Stimulated activated CD4-positive, alpha-beta T cell treated with anti-CD3 and anti-CD28 coated beads, TNF-alpha, amount 100 ng/mL, for 1 hour (primary cell): ENCODE measurements at regions not wholly inside any gene's neighbourhood (a gene's known extent, or its start where the extent isn't known, plus 50 kb on each side); places are given as distances from the start of the nearest gene placed in this dataset.

Experiments
- DNase-seq, 3 donors: peaks; one replicate each; pipeline ENCODE4 v3.0.0-alpha.2; 2020; ENCODE audit warnings: low read depth in 3 of 3, low spot score in 1 of 3

DNA sequence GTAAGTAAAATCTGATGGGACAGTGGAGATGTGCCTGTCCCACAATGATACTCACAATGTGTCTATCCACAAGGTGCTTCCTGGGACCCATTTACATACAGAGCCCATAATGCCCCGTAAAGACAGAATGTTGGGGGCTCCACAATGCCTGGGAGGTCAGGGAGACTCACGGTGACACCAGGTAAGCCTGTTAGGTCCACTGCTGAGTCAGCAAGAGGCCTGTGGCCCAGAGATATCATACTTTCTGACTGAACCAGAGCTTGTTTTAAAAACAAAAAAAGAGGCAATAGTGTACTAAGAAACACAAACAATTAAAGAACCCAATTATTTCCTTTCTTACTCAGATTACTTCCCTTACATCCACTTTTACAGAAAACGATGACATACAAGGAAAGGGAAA is 771.1 kb upstream of the ID2 start:
- no peak for DNase-seq

DNA sequence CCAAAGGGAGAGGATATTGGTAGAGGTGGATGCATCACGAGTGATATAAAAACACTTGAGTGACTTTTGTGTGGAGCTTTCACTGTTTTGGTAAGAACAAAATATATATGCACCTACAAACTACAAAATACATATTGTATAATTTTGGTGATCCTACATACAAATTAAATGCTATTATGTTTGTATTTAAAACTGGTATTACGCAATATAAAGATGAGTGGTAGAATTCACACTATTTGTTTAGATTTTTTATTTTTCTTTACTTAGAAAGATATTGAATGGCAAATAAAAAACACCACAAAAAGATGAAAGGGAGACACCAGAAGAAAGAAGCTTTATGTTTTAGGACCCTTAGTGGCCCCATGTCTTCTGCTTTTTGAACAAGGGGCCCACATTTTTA is 770.7 kb upstream of the ID2 start:
- no peak for DNase-seq

DNA sequence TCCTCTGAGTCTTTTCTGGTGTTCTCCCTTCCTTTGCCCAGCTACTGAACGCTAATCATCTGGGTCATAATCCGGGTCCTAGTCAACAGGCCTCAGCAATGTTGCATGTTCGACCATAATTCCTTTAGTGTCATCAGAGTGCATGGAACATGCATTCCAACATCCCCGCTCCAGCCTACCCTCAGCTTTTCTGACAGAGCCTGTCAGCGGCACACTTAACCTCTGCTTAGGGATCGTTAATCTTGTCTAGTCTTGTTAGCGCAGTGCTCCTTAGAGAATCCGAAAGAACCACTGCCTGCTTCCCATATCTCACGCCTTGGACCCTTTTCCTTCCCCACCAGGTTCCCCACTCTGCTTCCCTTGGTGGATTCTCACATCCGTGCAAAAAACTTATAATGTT is 767.9 kb upstream of the ID2 start:
- no peak for DNase-seq

DNA sequence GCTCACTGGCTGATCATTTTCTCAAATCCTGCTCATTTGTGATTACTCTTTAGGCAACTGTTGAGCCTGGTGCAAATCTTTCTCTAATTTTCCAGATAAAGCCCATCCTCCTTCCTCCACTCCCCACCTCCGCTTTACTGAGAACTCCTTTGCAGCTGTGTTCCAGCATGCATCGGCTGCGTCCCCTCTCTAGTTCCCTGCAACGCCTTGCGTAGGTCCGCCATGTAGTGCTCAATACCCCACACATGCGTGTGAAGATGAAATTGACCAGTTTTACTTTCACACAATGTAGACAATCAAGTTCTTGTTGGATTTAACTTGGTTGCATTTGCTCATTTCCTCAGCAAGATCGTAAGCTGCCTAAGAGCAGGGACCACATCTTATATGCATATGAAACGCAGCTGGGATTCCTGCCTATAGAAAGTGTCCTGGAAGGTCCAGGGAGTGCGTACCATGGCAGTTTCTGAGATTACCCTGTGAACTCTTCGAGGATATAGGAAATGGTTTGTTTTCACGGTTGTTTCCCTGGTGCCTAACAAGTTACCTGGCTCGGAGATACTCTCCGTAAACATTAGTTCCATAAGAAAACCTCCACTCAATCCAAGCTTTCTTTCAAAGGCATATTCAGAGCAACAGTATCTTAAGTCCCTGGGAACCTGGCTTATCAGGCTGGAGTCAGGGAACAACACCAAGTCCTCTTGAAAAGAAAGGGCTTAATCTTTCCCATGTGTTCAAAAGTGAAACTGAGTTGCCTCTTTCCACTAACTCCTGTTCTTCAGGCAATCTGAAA is 766.4 kb upstream of the ID2 start:
- no peak for DNase-seq

DNA sequence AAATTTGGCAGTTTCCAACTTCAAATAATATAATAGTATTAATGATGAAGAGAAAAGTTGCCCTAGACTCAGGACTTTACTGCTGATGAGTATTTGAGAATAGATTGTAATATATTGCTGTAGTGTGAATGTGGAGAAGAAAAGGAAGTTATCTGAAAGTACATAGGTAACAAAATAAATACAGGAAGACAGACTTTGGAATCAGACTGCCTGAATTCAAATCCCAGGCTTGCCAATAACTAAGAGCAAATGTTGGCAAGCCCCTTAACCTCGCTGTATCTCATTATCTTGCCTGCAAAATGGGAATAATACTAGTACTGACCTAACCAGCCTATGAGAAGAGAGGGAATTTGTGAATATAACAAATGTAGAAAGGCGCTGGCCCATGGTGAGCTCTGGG is 765.2 kb upstream of the ID2 start:
- no peak for DNase-seq

DNA sequence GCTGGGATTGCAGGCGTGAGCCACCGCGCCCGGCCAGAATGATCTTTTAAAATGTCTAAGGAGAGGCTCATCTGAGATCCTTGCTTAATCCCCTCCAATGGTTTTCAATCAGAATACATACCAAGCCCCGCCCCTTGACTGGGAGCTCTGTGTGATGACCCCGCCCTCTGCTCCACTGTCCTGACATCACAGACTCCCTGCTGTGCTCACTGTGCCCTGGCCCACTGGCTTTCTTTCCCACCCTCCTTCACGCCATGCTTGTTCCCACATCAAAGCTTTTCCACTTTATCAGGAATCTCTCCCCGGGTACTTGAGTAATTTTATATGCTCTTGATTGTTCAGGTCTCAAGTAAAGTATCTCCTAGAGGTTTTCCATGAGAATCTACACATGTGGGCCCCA is 762.3 kb upstream of the ID2 start:
- no peak for DNase-seq

DNA sequence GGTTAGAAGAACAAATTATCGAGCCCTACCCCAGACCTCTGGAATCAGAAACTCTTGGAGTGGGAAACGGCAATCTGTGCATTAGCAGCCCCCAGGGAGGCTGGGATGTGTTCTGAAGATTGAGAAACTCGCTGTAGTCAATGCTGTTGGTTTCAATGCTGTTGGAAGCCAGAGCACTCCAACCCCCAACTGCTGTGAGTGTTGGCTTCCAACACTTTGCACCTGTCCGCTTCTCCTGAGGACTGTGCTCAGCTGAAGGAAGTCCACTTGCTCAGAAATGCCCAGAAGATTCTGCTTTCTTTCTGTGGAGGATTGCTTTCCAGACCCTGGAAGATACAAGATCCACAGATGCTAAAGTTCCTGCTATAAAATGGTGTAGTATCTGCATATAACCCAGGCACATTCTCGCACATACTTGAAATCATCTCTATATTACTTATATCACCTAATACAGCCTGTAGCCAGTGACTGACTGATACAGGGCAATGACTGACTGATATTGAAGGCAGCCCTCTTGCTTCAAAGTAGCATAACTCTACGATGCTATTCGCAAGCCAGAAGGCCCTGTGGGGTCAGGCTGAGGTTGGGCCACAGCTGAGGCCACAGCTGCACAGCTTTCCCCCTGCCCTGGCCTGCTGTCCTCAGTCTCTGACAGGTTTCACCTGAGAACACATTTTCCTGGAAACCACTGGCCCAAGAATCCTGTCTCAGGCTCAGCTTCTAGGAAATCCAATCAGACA is 757.7 kb upstream of the ID2 start:
- no peak for DNase-seq

DNA sequence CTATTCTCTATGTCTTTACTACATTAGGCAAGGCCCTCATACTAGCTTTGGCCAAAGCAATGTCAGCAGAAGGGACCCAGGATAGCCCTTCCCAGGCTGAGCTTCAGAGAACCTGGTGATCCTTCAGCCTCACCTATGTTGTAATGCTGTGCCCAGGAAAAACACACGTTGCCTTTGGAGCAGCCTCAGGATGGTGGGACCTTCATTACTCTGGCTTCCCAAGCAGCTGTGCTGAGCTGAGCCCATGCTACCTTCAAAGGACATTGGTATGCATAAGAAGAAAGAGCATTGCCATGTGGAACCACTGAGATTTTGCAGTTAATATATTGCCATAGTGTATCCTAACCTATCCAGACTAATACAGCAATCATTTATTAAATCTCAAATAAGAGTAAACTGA is 756.4 kb upstream of the ID2 start:
- no peak for DNase-seq

DNA sequence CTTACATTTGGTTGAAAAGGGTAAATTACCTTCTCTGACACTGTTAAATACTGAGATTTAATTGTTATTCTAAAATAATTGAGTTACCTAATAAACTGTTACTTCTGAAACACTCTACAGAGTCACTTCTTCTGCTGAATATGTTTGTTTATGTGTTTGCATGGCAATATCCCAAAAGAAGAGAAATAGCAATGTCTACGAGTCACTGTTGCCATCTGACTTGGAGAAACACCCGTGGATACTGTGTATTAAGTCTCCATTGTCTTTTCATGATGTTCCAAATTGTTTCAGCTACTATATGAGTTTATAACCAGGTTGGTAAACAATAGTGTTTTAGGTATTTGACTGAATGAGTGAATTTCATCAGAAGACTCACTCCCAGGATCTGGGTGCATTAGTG is 754.2 kb upstream of the ID2 start:
- no peak for DNase-seq

DNA sequence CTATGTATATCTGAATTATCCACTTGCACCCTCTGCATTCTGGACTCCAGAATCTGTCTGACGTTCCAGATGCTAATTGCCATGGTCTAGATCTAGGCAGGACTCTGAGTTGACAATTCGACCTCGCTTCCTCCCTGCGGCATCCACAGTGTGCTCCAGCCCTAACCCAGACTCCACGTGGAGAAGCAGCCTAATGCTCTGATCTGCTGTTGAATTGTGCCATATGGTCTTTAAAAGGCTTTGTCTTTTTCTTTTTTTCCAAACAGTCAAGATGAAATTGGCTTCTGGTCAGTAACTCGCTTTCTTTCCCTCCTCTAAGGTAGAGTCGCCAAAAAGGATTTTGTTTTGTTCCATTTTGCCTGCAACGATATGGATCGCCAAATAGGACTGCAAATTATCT is 752.6 kb upstream of the ID2 start:
- no peak for DNase-seq

DNA sequence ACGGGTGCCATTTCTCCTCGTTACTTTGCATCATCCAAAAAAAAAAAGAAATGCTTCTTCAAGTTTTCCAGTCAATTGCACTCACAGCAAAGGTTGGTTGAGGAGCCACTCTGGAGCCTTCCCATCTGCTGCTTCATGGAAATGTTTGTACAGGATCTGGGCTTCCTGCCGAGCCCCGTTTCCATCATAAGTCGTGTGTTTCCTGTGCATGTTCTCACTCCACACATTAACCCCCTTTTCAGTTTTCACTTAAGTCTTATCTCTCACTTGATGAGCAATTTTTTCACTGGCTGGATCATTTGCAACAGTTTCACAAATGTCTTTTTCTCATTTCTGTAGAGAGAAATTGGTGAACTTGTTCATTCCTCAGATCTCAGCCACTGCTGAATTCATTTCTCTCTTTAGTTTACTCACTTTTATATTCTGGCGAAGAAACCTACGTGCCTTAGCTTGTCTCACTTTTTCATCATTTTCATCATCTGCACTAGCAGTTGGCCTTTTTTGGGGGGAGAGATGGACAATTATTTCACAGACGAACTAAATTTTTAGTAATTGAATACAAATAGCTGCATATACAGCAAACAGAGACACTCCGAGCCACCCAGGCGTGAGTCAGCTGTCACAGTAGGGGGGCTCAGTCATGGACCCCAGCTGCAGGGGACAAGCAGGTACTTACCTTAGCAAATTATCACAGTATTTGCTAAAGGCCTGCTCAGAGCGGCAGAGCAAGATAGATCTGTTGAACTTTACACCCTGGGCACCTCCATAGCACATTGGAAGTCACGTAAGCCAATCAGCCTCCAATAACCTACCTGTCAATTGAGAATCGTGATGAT is 750.8 kb upstream of the ID2 start:
- no peak for DNase-seq

DNA sequence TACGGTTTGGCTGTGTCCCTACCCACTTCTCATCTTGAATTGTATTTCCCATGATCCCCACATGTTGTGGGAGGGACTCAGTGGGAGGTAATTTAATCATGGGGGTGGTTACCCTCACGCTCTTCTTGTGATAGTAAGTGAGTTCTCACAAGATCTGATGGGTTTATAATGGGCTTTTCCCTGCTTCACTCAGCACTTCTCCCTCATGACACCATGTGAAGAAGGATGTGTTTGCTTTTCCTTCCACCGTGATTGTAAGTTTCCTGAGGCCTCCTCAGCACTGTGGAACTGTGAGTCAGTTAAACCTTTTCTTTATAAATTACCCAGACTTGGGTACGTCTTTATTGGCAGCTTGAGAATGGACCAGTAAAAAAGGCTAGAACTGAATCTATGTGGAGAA is 750.0 kb upstream of the ID2 start:
- DNase-seq, result no peak

DNA sequence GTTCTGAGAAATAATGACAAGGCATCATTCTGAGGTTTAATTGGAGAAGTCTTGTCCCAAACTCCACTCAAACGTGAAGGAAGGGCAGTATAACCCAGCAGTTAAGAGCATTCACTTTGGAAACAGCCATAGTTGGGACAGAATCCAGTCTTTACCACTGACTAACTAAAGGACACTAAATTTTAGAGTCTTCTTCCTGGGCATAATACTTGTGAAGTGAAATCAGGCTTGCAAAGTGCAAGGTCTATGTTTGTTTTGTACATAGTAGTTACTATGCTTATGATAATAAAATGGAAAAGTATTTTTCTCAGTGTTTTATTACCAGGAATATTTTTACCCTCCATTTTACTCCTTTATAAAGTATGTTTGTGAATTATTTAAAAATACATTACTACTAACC is 748.2 kb upstream of the ID2 start:
- DNase-seq, result no peak

DNA sequence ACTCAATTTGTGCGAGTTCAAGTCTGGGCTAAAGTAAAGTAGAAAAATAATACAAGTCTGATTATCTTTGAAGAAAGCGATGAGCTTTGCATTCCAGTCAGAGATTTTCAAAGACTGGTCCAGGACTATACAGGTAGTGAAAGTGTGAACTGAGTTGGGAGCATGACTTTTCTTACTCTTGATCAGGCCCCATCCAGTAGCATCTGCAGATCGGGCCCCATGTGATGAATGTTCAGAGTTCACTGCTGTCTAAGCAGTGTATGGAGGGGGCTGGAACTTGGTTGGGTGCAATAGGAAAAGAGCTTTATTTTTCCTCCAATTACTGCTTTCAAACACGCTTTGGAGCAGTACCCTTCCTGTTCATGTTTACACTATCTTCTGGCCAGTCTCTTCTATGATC is 747.4 kb upstream of the ID2 start:
- DNase-seq, result no peak

DNA sequence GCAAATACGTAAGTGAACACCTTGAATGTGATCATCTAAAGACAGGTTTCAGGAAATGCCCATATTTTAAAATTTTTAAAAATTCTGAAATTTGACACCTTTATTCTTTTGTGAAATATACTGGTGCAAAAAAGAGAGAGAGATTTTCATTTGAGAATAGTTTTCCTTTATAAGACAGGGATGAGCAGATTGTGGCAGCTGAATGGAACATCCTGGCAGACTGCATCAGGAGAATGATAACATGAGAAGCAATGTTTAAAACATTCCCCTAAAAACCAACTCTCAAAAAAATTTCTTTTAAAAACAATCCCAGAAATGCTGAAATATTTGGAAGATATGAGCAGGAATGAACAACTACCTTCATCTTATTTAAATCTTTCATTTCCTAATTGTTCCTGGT is 744.8 kb upstream of the ID2 start:
- DNase-seq, result no peak

DNA sequence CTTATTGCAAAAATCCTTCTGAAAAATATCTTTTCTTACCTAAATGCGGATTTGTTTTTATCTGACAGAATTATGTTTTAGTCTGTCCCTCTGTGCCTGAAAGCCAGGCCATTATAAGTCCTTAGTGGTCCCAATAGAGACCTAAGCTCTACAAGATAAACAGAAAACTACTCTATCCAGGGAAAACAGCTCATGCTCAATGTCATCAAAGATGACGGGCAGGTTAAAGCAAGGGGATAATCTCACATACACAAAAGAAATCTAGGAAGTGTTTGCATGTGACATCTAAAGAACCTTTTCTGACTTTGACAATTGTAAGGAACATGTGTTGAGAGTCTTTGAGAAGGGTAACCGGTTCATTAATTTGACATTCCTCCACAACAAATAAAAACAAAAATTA is 741.1 kb upstream of the ID2 start:
- no peak for DNase-seq

DNA sequence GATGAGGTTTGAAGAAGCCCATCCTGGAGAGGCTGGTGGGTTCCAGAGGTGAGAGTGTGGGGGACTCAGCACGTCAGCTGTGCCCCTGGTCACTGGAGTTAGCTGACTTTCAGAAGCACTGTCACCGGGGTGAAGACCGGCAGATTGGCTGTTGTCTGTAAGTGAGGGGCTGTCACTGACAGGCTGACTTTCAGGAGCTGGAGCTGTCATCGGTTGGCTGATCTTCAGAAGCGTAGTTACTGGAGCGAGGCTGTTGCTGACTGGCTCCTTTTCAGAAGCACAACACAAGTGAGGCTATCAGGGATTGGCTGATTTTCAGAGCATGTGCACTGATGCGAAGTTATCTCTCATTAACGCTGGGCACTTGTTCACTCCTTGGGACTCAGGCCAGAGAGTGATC is 738.4 kb upstream of the ID2 start:
- DNase-seq, result no peak

DNA sequence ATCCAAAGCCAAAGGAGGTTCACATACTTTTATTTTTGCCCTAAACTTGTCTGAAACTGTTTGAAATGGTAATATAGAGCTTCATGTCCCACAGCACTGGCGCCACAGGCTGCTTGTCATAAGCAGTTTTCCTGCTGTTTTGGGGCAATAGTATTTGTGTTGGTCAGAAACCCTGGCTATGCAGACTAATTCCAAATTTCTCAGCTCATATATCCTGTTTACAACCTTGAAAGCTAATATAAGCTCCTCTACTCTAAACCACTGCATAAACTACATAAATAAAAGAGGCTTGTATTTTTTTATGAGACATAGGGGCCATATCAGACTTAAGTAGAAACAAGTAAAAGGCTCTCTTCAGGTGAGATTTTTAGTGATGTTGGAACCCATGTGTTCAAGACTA is 736.8 kb upstream of the ID2 start:
- DNase-seq, result no peak

DNA sequence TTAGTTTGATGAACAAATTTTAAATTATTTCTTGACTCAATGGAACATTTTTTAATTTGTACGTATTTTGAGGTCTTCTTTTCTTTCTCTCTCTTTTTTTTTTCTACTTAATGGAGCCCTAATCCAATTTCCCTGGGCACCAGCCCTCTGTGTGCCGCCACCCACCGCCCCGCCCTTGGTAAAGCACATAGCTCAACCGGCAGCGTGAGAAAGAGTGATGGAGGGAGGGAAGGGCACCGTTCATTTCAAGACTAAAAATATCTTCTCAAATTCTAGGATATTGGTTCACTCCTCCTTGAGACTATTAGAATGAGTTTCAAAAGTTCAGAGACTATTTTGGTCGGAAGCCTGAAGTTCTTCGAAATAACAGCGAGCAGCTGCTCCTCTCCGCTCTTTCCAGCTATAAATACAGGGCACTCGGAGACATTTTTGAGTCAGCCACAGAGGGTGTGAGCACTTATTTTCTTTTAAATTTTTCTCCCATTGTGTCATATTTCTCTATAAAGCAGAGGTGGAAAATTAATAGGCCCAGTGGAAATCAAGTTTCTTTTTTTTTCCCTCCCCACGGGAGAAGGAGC is 731.7 kb upstream of the ID2 start:
- no peak for DNase-seq

DNA sequence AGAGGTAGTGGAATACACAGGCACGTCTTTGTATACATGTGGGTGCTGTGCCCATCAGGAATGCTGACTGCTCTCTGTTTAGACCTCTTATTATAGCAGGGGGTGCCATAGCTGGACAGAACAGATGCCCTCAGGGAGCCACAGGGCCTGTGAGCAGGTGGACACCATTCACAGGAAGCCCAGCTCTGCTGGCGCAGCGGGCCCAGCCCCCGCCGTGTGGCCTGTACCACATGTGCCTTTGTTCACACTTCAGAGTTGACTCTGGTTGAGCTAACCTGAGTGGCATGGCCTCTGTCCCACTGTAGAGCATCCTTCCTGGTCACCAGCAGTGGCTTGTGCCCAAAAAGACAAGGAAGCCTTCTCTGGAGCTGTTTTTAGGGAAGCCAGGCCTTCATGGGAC is 730.9 kb upstream of the ID2 start:
- no peak for DNase-seq

DNA sequence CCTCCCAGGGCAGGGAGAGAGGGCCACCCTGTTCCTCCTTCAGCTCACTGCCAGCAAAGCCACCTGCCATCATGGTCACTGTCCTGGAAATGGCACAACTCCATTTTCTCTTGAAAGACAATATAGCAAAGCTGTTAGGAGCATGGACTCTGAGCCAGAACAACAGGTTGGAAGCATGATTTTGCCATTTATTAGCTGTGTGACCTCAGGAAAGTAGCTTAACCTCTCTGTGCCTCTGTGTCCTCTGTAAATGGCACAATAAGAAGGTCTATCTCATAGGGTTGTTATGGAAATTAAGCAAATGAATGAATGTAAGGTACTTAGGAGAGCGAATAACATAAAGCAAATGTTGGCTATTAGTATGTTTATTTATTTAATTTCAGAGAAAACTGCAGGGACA is 730.4 kb upstream of the ID2 start:
- no peak for DNase-seq
